Erythroblast (primary cell): ENCODE measurements at regions not wholly inside any gene's neighbourhood (a gene's known extent, or its start where the extent isn't known, plus 50 kb on each side); places are given as distances from the start of the nearest gene placed in this dataset.

Experiments
- DNase-seq, 2 experiments: peaks; one replicate each; lab custom pipeline; 2025; lab: John Stamatoyannopoulos, UW
- GATA1 ChIP-seq: IDR thresholded peaks from 2 replicates; pipeline ENCODE4 v1.6.1; 2011; ENCODE audit warnings: low read depth, mild to moderate bottlenecking, control low read depth, low read length, moderate library complexity
- POLR2A ChIP-seq: IDR thresholded peaks from 2 replicates; pipeline ENCODE4 v1.6.1; 2011; ENCODE audit warnings: mild to moderate bottlenecking, low read length

DNA sequence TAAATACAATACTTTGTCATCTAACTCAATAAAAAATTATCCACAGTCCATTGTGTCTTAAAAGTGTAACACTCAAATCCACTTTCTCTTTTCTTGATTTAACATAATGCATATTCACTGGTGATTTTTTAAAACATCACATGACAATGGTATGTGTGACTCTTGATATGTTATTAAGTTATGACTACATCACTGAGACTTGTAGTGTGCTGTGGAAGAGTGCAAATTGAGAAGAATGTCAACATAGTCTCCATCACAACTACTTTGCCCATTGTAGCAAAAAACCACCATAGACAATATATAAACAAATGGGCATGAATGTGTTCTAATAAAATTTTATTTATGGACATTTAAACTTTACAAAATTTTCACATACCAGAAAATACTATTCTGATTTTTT is 380.7 kb upstream of the PMFBP1 start:
- DNase-seq = no peak
- no peak for TF ChIP-seq GATA1

GRCh38 chr16:72551649-72552048 is 379.7 kb upstream of the PMFBP1 start:
- TF ChIP-seq GATA1 (no peak), POLR2A (no peak)
- DNase-seq = no peak

DNA sequence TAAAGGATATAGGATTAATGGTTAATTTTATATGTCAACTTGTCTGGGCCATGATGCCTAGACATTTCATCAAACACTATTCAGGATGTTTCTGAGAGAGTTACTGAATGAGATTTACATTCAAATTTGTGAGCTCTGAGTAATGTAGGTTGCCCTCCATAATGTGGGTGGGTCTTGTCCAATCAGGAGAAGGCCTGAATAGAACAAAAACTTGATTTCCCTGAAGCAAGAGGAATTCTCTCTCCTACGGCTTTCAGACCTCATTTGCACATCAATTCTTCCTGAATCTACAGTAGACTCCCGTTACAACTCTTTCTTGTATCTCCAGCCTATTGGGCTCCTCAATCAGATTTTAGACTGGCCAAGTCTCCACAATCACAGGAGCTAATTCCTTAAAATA is 377.9 kb upstream of the PMFBP1 start:
- no peak for DNase-seq
- TF ChIP-seq POLR2A (no peak), GATA1 (no peak)

DNA sequence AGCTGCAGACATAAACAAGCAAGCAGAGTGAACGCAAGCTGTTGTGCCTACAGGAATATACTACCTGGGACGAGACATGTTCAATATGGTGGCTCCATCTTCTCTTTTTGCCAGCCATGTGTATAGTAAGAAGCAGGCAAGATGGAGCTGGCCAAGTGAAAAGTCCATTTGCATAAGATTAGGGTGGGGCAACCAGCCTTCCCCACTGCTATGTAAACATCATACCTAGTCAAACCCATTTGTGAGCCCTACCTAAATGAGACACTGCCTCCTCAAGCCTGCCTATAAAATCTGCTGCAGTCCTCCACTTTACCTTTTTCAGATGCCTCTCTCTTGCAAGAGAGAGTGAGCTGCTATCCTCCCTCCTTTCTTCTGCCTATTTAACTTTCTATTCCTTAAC is 370.1 kb upstream of the PMFBP1 start:
- DNase-seq = no peak
- no peak for TF ChIP-seq POLR2A
- no peak for TF ChIP-seq GATA1

GRCh38 chr16:72537664-72538063 is 365.7 kb upstream of the PMFBP1 start:
- DNase-seq = no peak
- no peak for TF ChIP-seq GATA1
- TF ChIP-seq POLR2A = no peak

GRCh38 chr16:72536723-72537435 is 364.9 kb upstream of the PMFBP1 start:
- no peak for DNase-seq
- TF ChIP-seq POLR2A (no peak), GATA1 (no peak)

DNA sequence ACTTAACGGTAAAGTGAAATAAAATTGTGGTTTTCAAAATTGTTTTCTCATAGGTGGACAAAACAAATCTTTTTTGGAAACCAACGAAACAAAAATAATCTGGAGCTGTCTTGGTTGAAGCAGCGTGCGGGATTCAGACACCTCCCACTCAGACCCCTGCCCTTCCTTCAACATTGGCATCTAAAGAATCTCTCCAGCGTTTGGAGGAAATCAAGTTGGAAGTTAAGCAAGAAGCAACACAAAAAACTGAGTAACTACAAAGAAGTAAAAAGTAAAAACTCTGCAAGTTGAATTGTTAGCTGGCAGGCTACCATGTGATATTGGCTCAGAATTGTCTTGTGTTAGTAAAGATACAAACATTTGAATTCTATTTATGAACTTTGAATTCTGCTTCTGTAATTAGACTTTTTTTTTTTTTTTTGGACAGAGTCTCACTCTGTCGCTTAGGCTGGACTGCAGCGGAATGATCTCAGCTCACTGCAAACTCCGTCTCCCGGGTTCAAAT is 361.0 kb upstream of the PMFBP1 start:
- DNase-seq = no peak

DNA sequence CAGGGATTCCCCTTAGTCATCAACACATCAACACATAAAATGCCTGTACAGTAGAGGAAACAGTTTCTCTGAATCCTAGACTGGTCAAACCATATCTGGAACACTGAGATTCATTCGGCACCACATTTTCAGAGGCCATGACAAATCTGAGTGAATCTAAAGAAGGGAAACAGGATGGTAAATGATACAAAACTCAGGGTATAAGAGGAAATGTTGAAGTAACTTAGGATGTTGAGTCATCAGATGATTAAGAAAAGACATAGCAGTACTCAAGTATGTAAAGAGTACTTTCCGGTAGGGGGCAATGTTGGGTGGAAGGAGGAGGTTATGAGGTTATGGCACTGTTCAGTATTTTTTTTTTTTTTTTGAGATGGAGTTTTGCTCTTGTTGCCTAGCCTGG is 358.5 kb upstream of the PMFBP1 start:
- no peak for DNase-seq
- TF ChIP-seq POLR2A = no peak
- TF ChIP-seq GATA1 = no peak

More for the DNA sequence above, 361.0 kb upstream of the PMFBP1 start:
- TF ChIP-seq GATA1 (no peak), POLR2A (no peak)

- TF ChIP-seq POLR2A (no peak), GATA1 (no peak)
- DNase-seq = no peak
These were observed 351.1 kb upstream of the PMFBP1 start for GRCh38 chr16:72523087-72523486.

- no peak for TF ChIP-seq POLR2A
- no peak for TF ChIP-seq GATA1
- no peak for DNase-seq
These were observed 345.2 kb upstream of the PMFBP1 start for GRCh38 chr16:72517154-72517553.

- TF ChIP-seq POLR2A (no peak), GATA1 (no peak)
- no peak for DNase-seq
These were observed 339.2 kb upstream of the PMFBP1 start for GRCh38 chr16:72511171-72511570.

GRCh38 chr16:72508191-72508590 is 336.2 kb upstream of the PMFBP1 start:
- DNase-seq = no peak
- TF ChIP-seq GATA1 (no peak), POLR2A (no peak)

GRCh38 chr16:72502594-72503005 is 330.6 kb upstream of the PMFBP1 start:
- no peak for DNase-seq
- TF ChIP-seq POLR2A (no peak), GATA1 (no peak)

GRCh38 chr16:72501739-72502593 is 330.0 kb upstream of the PMFBP1 start:
- peak; percentile 65 to 75 for DNase-seq
- TF ChIP-seq GATA1 = no peak
- TF ChIP-seq POLR2A = no peak

DNA sequence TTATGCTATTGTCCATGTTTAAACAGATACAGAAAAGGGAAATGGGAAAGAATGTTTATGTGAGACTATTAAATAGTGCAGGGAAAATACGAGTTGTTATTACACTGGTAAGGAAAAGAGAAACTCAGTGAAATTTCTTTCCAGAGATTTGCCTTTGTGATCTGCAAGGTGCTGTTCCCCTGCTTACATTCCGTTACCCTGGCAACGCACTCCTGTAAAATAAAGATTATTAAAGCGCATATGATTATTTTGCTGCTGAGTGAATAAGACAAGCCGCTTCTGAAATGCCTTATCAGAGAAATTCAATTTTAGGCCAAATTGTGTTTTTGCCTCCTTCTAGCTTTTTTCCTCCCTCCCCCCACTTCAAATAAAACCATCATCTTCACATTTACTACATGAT is 328.6 kb upstream of the PMFBP1 start:
- TF ChIP-seq GATA1 (no peak), POLR2A (no peak)
- peak in 1 of 2 experiments; percentile 2 for DNase-seq
